HG03571 (cell line): ENCODE measurements at regions not wholly inside any gene's neighbourhood (a gene's known extent, or its start where the extent isn't known, plus 50 kb on each side); places are given as distances from the start of the nearest gene placed in this dataset.
A peak's percentile ranks its signal among the peaks of the same experiment; 100 is the strongest.

ENCODE experiments used
- ATAC-seq: cut with Tn5 transposase; IDR thresholded peaks from one replicate; pipeline ENCODE4 v1.9.1; 2021; ENCODE audit not compliant: unreplicated experiment

DNA sequence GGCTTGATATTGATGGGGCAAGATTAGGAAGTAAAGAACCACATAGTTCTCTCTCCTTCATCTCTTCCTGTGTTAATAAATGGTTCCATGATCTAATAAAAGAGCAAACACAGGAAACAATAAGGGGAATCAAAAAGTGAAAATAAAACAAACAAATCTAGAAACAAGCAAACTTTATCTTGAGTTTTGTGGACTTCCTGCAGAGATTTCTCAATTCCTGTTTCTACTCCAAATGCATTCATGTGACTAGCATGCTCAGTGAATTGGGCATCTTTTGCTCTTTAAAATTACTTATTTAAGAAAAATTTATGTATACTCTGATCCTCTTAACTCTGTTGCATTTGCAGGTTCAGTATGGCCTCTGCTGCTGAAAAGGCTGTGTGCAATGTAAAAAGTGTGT lies 682.0 kb downstream of the KCTD8 start:
- peak; percentile 47 for ATAC-seq

GRCh38 chr4:43776371-43776770 lies 672.2 kb downstream of the KCTD8 start:
- ATAC-seq = no peak

DNA sequence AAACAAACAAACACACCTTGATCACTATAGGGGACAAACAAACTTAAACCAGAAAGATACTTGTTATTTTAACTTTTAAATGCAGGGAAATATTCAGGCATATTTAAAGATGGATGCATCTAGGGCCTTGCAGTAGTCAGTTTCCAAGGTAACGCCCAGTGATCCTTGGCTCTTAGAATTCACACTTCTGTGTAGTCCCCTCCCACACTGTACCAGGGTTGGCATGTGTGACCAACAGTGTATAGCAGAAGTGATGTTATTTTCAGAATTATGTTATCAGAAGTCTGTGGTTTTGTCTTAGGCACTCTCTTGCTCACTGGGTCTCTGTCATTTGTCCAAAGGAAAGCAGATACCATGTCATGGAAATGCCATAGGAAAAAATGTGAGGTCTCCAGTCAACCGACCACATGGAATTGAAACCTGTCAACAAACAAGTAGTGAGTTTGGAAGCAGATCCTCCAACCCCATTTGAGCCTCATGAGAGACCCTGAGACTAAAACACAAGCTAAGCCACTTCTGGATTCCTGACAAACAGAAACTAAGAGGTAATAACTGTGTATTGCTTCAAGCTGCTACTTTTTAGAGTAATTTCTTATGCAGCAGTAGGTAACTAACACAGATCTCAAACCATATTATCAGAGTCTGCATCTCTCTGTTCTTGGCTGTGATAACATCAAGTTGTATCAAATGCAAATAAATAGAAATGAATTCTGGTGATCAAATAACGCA lies 670.3 kb downstream of the KCTD8 start:
- no peak for ATAC-seq

DNA sequence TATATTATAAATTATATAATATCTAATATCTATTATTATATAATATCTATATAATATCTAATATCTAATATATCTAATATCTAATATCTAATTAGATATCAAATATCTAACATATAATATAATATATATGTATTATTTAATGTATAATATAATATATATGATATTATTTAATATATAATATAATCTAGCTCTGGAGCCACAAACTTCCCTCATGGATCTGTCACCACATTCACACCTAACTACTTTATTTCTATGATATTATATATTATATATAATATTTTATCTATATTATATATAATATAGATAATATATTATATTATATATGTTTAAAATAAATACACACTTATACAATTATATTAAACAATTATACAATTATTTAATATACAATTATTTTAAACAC lies 667.5 kb downstream of the KCTD8 start:
- no peak for ATAC-seq

DNA sequence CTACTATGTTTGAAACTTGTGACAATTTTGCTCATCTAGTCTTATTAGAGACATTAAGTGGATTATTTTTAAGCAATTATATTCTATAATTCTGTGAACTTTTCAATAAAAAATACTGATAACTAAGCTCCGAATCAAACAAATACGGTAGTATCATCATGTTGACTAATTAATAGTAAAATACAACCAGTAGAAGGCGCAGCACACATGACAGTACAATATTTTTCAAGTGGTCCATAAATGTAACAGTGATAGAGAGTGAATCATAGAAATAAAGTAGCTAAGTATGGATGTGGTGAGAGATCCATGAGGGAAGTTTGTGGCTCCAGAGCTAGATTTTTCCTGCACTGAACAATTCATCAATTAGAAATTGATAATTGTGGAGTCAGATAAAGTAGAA lies 666.2 kb downstream of the KCTD8 start:
- ATAC-seq = no peak

- ATAC-seq = no peak
Observed at GRCh38 chr4:43816116-43816515, 632.5 kb downstream of the KCTD8 start.

DNA sequence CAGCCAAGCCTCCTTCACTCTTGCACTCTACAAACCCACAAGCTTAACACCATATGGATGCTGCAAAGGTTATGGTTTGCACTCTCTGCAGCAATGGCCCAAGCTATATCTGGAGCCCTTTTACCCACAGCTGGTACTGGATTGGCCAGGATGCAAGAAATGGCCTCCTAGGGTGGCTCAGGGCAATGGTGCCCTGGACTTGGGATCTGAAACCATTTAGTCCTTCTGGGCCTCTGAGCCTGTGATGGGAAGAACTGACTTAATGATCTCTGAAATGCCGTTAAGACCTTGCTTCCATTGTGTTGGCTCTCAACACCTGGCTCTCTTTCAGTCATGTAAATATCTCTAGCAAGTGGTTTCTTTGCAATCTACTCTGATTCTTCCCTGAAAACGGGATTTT lies 626.0 kb downstream of the KCTD8 start:
- ATAC-seq = no peak

DNA sequence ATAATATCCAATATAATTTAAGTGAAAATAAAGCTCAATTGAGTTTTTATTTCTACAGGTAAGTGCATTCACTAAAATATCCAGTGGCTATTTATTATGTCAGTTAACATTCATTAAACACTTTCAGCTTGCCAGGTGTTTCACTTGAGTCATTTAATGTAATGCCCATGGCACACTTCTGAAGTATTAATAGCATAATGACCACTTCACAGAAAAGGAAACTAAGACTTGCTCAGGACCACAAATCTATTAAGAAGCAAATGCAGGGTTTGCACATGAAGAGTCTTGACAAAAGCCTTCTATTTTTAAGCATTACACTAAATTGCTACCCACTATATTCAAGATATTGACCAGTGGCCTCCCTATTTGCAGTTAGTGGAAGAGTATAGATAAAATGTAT lies 612.7 kb downstream of the KCTD8 start:
- ATAC-seq = no peak

DNA sequence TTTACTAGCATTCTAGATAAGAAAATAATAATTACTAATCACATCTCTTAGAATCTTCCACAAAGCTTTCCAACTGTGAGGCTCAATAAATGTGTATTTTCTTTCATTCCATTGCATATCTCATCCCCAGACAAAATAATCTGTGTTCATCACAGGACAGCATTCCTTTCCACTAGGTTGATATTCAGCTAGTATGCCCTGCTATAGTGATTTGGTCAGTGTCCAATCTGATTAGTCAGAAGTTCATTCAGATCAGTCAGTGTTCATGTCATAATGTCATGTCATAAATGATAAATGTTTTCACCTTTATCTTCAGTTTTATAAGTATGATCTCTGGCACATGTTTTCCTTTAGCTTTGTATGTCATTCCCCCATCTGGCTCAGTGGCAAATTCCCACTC lies 611.4 kb downstream of the KCTD8 start:
- no peak for ATAC-seq

DNA sequence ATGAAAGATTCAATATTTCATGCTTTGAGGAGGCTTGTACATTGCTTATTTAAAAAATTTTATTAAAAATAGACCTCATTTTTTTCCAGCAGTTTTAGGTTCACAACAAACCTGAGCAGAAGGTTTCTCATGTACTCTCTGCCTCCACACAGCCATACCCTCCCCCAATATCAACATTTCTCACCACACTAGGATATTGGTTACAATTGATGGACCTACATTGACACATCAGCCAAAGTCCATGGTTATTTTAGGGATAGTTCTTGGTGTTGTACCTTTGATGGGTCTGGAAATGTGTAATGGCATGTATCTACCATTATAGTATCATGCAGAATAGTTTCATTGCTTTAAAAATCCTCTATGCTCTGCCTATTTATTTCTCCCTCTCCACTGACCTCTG lies 611.0 kb downstream of the KCTD8 start:
- ATAC-seq = no peak

DNA sequence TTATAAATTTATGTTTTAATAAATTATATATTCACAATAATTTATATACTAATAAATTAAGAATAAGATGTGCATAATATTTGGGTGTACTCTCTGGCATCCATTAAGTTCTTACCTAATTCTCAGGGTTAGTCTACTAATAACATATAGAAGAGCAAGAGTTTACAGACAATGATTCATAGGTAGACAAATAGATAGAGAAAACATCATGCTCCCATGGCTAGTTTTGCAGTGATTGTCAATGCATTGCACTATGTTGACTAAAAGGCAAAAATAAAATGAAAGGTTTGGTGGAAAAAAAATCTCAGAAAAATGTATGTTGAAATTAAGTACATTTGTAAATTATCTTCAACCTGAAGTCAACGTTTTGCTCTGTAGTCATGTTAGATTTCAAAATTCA lies 606.0 kb downstream of the KCTD8 start:
- ATAC-seq = no peak

DNA sequence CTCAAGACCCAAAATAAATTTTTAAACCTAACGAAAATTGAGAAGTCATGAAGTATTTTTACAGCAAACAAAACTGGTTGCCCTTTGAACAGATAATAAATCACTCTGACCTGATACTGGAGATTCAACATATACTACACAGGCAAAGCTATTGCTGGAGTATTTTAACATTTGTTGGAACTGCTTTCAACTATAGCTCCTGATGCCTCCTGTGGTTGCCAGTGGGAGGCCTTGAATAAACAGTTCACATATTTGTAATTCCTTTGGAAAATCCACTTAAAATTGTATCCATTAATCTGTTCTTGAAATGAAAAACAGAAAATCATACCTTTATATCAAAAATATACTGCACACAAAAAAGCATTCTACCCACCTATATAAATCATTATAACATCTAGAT lies 605.1 kb downstream of the KCTD8 start:
- no peak for ATAC-seq

DNA sequence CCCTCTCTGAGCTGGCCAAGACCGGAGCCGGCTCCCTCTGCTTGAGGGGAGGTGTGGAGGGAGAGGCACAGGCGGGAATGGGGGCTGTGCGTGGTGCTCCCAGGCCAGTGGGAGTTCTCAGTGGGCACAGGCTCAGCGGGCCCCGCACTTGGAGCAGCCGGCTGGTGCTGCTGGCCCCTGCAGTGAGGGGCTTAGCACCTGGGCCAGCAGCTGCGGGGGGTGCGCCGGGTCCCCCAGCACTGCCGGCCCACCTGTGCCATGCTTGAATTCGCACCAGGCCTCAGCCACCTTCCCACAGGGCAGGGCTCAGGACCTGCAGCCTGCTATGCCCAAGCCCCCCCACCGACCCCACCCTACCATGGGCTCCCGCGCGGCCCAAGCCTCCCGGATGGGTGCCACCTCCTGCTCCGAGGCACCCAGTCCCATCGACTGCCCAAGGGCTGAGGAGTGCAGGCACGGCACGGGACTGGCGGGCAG lies 602.5 kb downstream of the KCTD8 start:
- ATAC-seq = no peak

DNA sequence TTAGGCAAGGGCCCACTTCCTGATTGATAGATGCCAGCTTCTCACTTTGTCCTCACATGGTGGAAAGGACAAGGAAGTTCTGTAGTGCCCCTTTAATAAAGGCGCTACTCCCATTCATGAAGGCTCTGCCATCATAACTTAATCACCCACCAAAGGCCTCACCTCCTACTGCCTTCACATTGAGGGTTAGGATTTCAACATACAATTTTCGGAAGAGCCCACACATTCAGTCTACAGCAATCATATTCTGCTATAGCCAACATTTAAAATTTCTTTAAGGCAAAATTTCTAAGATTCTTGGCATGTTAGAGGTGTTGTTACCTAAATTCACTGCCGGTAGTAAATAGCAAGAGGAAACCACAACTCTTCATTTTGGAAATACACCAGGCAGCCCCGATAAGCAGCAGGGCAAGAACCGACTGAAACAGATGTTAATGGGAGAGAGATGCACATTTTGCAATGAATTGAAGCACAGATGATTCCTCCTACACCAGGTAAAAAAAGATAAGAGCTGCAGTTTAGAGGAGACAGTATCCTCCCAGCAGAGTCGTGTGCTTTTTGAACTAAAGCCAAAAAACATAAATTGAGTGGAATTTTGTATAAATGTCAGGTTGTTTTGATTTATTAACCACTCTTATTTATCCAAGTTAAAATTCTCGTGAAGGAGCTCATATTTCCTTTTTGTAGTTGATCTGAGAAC lies 594.9 kb downstream of the KCTD8 start:
- ATAC-seq = no peak

DNA sequence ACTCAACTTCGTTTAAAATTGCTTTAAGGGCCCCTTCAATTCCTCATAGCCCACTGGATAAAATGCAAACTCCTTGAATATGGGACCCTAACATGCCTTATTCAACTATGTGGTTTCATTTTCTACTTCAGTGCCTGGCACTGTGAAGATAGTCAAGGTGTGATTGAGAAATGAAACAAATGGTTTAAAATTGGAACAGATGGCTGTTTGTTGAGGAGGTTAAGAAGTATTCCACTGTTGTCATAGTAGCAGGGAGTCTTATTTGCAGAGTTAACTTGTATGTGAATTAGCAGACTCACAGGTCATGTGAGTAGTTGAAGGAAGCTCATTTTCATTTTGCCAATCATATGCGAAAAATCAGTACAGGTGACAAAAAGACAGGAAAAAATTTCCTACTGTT lies 593.3 kb downstream of the KCTD8 start:
- no peak for ATAC-seq

DNA sequence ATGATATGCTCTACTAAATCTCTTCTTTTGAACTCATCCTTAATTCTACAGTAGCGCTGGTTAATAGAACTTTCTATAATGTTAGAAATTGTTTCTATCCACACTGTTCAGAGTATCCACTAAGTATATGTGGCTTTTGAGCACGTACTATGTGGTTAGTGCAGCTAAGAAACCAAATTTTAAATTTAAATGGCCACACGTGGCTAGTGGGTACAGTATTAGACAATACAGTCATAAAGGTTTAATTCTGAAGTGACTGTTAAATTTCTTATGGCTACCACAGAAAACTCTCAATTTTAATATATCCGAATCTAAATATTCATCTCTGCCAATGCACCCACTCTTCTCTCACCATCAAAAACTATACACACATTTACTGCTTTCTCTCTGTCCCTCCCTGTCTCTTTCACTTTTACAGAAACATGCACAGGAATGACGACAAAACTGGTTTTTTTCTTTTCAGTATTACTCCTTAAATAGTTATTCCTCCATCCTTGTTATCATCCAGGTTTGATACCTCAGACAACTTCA lies 583.9 kb downstream of the KCTD8 start:
- no peak for ATAC-seq

DNA sequence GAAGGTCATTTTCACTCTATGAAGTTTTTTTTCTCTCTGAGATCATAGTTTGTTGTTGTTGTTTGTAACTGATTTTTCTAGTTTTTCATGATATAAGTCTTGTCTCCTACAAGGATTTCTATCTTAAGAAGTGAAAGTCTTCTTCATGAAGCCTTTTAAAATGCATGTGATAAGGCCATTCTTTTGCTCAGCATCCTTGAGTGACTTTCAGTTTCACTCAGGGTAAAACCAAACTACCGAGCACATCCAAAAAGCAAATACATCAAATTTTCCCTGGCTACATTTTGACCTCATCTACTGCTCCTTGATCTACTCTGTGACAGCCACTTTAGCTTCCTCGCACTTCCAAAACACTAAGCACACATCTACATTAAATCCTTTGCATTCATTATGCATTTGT lies 580.7 kb downstream of the KCTD8 start:
- ATAC-seq = no peak

DNA sequence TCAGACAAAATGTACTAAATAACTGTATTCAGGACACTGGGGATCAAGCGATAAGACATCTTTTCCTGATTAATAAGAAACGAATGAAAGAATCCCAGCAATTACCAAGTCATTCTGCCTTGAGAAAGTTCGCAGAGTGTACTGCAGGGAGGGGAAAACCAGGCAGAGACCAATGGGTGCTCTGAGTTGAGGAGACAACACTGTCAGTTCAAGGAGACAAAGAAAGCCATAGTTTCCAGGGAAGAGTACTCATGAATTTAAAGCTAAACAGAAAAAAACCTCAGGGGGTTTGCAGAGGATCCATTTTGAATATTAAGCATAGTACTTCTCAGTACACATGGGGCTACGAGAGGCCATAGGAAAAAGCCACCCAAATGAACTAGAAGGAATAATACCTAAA lies 573.0 kb downstream of the KCTD8 start:
- no peak for ATAC-seq

GRCh38 chr4:43882470-43882869 lies 566.1 kb downstream of the KCTD8 start:
- no peak for ATAC-seq

DNA sequence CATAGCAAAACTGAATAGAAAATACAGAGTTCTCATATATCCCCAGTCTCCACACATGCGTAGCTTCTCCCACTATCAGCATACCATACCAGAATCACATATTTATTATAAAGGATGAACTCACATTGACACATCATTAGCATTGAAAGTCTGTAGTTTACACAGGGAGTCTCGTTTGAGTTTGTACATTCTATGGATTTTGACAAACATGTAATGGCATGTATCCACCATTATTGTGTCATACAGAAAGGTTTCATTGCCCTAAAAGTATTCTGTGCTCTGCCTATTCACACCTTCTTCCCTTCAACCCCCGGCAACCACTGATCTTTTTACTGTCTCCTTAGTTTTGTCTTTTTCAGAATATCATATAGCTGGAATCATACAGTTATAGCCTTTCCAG lies 562.4 kb downstream of the KCTD8 start:
- no peak for ATAC-seq

- ATAC-seq = no peak
Observed at GRCh38 chr4:43898836-43899235, 549.8 kb downstream of the KCTD8 start.

GRCh38 chr4:43903456-43903855 lies 545.2 kb downstream of the KCTD8 start:
- ATAC-seq = no peak
